ENCODE measurements at regions not wholly inside any gene's neighbourhood (a gene's known extent, or its start where the extent isn't known, plus 50 kb on each side); places are given as distances from the start of the nearest gene placed in this dataset.

DNA sequence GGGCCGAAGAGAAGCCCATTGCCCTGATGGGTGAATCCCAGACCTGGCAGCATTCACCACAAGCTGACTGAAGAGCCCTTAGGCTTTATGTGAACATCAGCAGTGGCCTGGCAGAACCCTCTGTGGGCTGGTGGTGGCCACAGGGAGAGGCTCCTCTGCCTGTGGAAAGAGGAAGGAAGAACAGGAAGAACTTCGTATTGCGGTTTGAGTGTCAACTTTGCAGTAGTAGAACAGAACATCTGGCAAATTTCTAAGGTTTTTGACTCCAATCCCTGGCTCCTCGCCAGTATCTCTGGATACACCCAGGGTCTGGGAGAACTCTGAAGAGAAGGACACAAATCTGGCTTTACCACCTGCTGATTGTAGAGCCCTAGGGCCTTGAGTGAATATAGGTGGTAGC is 356.4 kb upstream of the GRAMD2B start:
- Histone ChIP-seq H2AFZ (ENCODE audit: low read length) (no peak overlapping the region), H3K9me3 (ENCODE audit: low read length) (no peaks in the 10 kb centered on the region), H3K9me2 (replicated peaks; ENCODE audit: low read length) (no peaks in the 10 kb centered on the region), H3K27me3 (ENCODE audit: low read length) (no peaks in the 10 kb centered on the region), H3K4me1 (ENCODE audit: insufficient read depth, low read length) (no peaks in the 10 kb centered on the region), H3F3A (ENCODE audit: low read length, unreplicated experiment) (no peaks in the 10 kb centered on the region), H3K36me3 (ENCODE audit: low read depth, low read length) (no peaks in the 10 kb centered on the region), H3K4me2 (ENCODE audit: low read length) (no peak overlapping the region), H3K27ac (ENCODE audit: low read length) (no peak overlapping the region), H3K9ac (ENCODE audit: low read length) (no peak overlapping the region), H3K4me3 (ENCODE audit: low read length) (no peak overlapping the region), H4K20me1 (ENCODE audit: low read length) (no peaks in the 10 kb centered on the region), H3K79me2 (ENCODE audit: low read length) (no peaks in the 10 kb centered on the region)
- TF ChIP-seq, protein P1, sequence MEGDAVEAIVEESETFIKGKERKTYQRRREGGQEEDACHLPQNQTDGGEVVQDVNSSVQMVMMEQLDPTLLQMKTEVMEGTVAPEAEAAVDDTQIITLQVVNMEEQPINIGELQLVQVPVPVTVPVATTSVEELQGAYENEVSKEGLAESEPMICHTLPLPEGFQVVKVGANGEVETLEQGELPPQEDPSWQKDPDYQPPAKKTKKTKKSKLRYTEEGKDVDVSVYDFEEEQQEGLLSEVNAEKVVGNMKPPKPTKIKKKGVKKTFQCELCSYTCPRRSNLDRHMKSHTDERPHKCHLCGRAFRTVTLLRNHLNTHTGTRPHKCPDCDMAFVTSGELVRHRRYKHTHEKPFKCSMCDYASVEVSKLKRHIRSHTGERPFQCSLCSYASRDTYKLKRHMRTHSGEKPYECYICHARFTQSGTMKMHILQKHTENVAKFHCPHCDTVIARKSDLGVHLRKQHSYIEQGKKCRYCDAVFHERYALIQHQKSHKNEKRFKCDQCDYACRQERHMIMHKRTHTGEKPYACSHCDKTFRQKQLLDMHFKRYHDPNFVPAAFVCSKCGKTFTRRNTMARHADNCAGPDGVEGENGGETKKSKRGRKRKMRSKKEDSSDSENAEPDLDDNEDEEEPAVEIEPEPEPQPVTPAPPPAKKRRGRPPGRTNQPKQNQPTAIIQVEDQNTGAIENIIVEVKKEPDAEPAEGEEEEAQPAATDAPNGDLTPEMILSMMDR (conservative IDR thresholded peaks at IDR 0.05; ENCODE audit: low read depth, low read length): no peak
- TF ChIP-seq EZH2 (IDR thresholded peaks at IDR 0.05; ENCODE audit: low read length, unreplicated experiment) (no peak), EZH2phosphoT487 (IDR thresholded peaks at IDR 0.05; ENCODE audit: borderline replicate concordance, low read length) (no peak)
- ATAC-seq: no peak
- no peak for DNase-seq
- BruUV-seq (replicated peaks): no TSS peak
- intact Hi-C loops (cut with micrococcal nuclease): no loop called here
- ChIA-PET CTCF (no interaction called here), POLR2A (ENCODE audit: unreplicated experiment) (no interaction called here)

DNA sequence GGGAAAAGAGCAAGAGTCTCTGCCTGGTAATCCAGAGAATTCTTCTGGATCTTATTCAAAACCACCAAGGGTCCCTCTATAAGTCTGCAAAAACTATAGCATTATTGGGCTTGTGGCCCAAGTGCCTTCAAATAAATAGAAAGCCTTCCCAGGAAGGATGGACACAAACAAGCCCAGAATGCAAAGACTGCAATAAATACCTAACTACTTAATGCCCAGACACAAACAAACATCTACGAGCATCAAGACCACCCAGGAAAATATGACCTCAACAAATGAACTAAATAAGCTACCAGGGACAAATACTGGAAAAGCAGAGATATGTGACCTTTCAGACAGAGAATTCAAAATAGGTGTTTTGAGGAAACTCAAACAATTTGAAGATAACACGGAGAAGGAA is 355.8 kb upstream of the GRAMD2B start:
- no peak overlapping the region for H3K4me2 ChIP-seq (ENCODE audit: low read length)
- H3K27me3 ChIP-seq (ENCODE audit: low read length): no peaks in the 10 kb centered on the region
- intact Hi-C loops (cut with micrococcal nuclease): no loop called here
- H3K4me3 ChIP-seq (ENCODE audit: low read length): no peak overlapping the region
- H4K20me1 ChIP-seq (ENCODE audit: low read length): no peaks in the 10 kb centered on the region
- no peaks in the 10 kb centered on the region for H3K9me2 ChIP-seq (replicated peaks; ENCODE audit: low read length)
- H2AFZ ChIP-seq (ENCODE audit: low read length): no peak overlapping the region
- H3K36me3 ChIP-seq (ENCODE audit: low read depth, low read length): no peaks in the 10 kb centered on the region
- H3F3A ChIP-seq (ENCODE audit: low read length, unreplicated experiment): no peaks in the 10 kb centered on the region
- ATAC-seq: no peak
- no TSS peak for BruUV-seq (replicated peaks)
- no peaks in the 10 kb centered on the region for H3K79me2 ChIP-seq (ENCODE audit: low read length)
- H3K4me1 ChIP-seq (ENCODE audit: insufficient read depth, low read length): no peaks in the 10 kb centered on the region
- H3K27ac ChIP-seq (ENCODE audit: low read length): no peak overlapping the region
- TF ChIP-seq, protein P1 (conservative IDR thresholded peaks at IDR 0.05; ENCODE audit: low read depth, low read length): no peak
- TF ChIP-seq EZH2phosphoT487 (IDR thresholded peaks at IDR 0.05; ENCODE audit: borderline replicate concordance, low read length) (no peak), EZH2 (IDR thresholded peaks at IDR 0.05; ENCODE audit: low read length, unreplicated experiment) (no peak)
- ChIA-PET CTCF (no interaction called here), POLR2A (ENCODE audit: unreplicated experiment) (no interaction called here)
- DNase-seq: no peak
- H3K9ac ChIP-seq (ENCODE audit: low read length): no peak overlapping the region
- H3K9me3 ChIP-seq (ENCODE audit: low read length): no peaks in the 10 kb centered on the region

DNA sequence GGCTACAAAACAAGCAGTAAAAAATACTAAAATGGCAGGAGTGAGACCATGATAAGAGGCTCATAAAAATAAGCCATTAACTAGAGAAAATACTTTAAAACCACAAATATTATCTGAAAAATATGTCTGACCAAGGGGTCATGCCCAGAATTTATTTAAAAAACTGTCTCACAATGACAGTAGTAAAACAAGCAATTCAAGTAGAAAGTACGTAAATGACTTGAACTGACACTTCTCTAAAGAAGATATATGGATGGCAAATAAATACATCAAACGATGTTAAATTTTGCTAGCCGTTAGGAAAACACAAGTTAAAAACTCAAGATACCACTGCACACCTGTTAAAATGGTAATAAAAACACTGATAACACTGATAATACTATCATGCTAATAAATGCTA is 353.9 kb upstream of the GRAMD2B start:
- H2AFZ ChIP-seq (ENCODE audit: low read length): no peak overlapping the region
- POLR2A ChIA-PET (ENCODE audit: unreplicated experiment): no interaction called here
- intact Hi-C loops (cut with micrococcal nuclease): no loop called here
- no TSS peak for BruUV-seq (replicated peaks)
- H3K27ac ChIP-seq (ENCODE audit: low read length): no peak overlapping the region
- no peaks in the 10 kb centered on the region for H3K9me3 ChIP-seq (ENCODE audit: low read length)
- no peaks in the 10 kb centered on the region for H4K20me1 ChIP-seq (ENCODE audit: low read length)
- no peaks in the 10 kb centered on the region for H3K4me1 ChIP-seq (ENCODE audit: insufficient read depth, low read length)
- no peaks in the 10 kb centered on the region for H3K79me2 ChIP-seq (ENCODE audit: low read length)
- no peak overlapping the region for H3K9ac ChIP-seq (ENCODE audit: low read length)
- H3F3A ChIP-seq (ENCODE audit: low read length, unreplicated experiment): no peaks in the 10 kb centered on the region
- ATAC-seq (no peak), DNase-seq (no peak)
- TF ChIP-seq EZH2phosphoT487 (IDR thresholded peaks at IDR 0.05; ENCODE audit: borderline replicate concordance, low read length) (no peak), EZH2 (IDR thresholded peaks at IDR 0.05; ENCODE audit: low read length, unreplicated experiment) (no peak)
- TF ChIP-seq, protein P1 (conservative IDR thresholded peaks at IDR 0.05; ENCODE audit: low read depth, low read length): no peak
- no peaks in the 10 kb centered on the region for H3K36me3 ChIP-seq (ENCODE audit: low read depth, low read length)
- H3K4me3 ChIP-seq (ENCODE audit: low read length): no peak overlapping the region
- no peaks in the 10 kb centered on the region for H3K27me3 ChIP-seq (ENCODE audit: low read length)
- CTCF ChIA-PET: no interaction called here
- H3K4me2 ChIP-seq (ENCODE audit: low read length): no peak overlapping the region
- no peaks in the 10 kb centered on the region for H3K9me2 ChIP-seq (replicated peaks; ENCODE audit: low read length)
